H1 (cell line): ENCODE measurements at regions not wholly inside any gene's neighbourhood (a gene's known extent, or its start where the extent isn't known, plus 50 kb on each side); places are given as distances from the start of the nearest gene placed in this dataset.

ENCODE experiments used
- CTCF ChIA-PET: fragments of 300-600 bp; sonication (Branson Sonifier 250); formaldehyde crosslinking; loops from one replicate; lab custom pipeline; 2021; ENCODE audit not compliant: partially characterized antibody; lab: Charles Lee
- POLR2A ChIA-PET: fragments of 300-600 bp; sonication (Branson Sonifier 250); formaldehyde crosslinking; loops from one replicate; lab custom pipeline; 2021; ENCODE audit warnings: inconsistent platforms; ENCODE audit not compliant: partially characterized antibody; lab: Charles Lee
- DNase-seq, 2 experiments: peaks; one replicate each; pipeline versions ENCODE4 v3.0.0 to v3.0.0-alpha.2; 2010 to 2022; ENCODE audit warnings: low spot score in 2 of 2, low read depth in 1 of 2, mixed read lengths in 1 of 2
- FAIRE-seq: peaks from 2 replicates; lab custom pipeline; 2011; peaks lifted over from hg19 to GRCh38; lab: Jason Lieb, UNC
- H2AFZ ChIP-seq: 2 replicates; pipeline ENCODE4 v1.8.1; 2012; ENCODE audit warnings: low read length, inconsistent platforms
- H2AK5ac ChIP-seq: 2 replicates; pipeline ENCODE4 v1.6.1; 2013; ENCODE audit warnings: low read depth, low read length
- H2BK120ac ChIP-seq: replicated peaks from 2 replicates; pipeline ENCODE3; 2013; ENCODE audit warnings: low read depth, low read length, inconsistent platforms
- H2BK12ac ChIP-seq: 2 replicates; pipeline ENCODE4 v1.6.1; 2013; ENCODE audit warnings: low read depth, low read length
- H2BK15ac ChIP-seq: 2 replicates; pipeline ENCODE4 v1.6.1; 2013; ENCODE audit warnings: low read length
- H2BK20ac ChIP-seq: 2 replicates; pipeline ENCODE4 v1.6.1; 2013; ENCODE audit warnings: low read length
- H2BK5ac ChIP-seq: 2 replicates; pipeline ENCODE4 v1.6.1; 2013; ENCODE audit warnings: low read depth, low read length
- H3K14ac ChIP-seq: 2 replicates; pipeline ENCODE4 v1.6.1; 2013; ENCODE audit warnings: inconsistent platforms; ENCODE audit not compliant: insufficient read length
- H3K18ac ChIP-seq: 2 replicates; pipeline ENCODE4 v1.6.1; 2013; ENCODE audit warnings: low read length; ENCODE audit errors: extremely low read depth
- H3K23ac ChIP-seq: 2 replicates; pipeline ENCODE4 v1.6.1; 2013; ENCODE audit warnings: inconsistent platforms; ENCODE audit not compliant: insufficient read length
- H3K23me2 ChIP-seq: 2 replicates; pipeline ENCODE4 v1.6.1; 2013; ENCODE audit warnings: low read depth, low read length
- H3K27ac ChIP-seq: 2 replicates; pipeline ENCODE4 v1.6.1; 2011; ENCODE audit warnings: low read depth, low read length, inconsistent platforms
- H3K27me3 ChIP-seq, 4 experiments: replicated peaks in 1 of 4; 1 replicate in 1 of 4; 2 replicates in 3 of 4; pipeline versions ENCODE4 v1.6.1 to v1.8.1; 2011 to 2013; ENCODE audit warnings: low read length in 3 of 4, mild to moderate bottlenecking in 3 of 4, inconsistent platforms in 2 of 4, mixed read lengths in 2 of 4, moderate library complexity in 1 of 4; ENCODE audit not compliant: control insufficient read depth in 3 of 4, insufficient read depth in 3 of 4; ENCODE audit errors: extremely low read depth in 1 of 4
- H3K36me3 ChIP-seq, 4 experiments: 2 replicates each; pipeline versions ENCODE4 v1.6.1 to v1.8.1; 2011 to 2013; ENCODE audit warnings: mild to moderate bottlenecking in 4 of 4, low read length in 3 of 4, moderate library complexity in 2 of 4, control low read depth in 1 of 4, inconsistent platforms in 1 of 4; ENCODE audit not compliant: insufficient read depth in 4 of 4, control insufficient read depth in 2 of 4
- H3K4ac ChIP-seq: replicated peaks from 2 replicates; pipeline ENCODE3; 2013; ENCODE audit warnings: low read length, low read depth, mixed read lengths, inconsistent platforms; ENCODE audit not compliant: insufficient read length
- H3K4me1 ChIP-seq, 4 experiments: replicated peaks in 1 of 4; 1 replicate in 1 of 4; 2 replicates in 3 of 4; pipeline versions ENCODE4 v1.6.1 to v1.8.1; 2011 to 2013; ENCODE audit warnings: low read length in 3 of 4, inconsistent platforms in 2 of 4, mixed read lengths in 1 of 4; ENCODE audit not compliant: insufficient read depth in 4 of 4, control insufficient read depth in 3 of 4
- H3K4me2 ChIP-seq, 2 experiments: 2 replicates each; pipeline versions ENCODE4 v1.6.1 to v1.8.1; 2011 to 2013; ENCODE audit warnings: low read depth in 2 of 2, low read length in 2 of 2, control low read depth in 1 of 2, inconsistent platforms in 1 of 2, mild to moderate bottlenecking in 1 of 2; ENCODE audit not compliant: insufficient read depth in 1 of 2
- H3K4me3 ChIP-seq, 4 experiments: fragments of 200-600, 300-600 bp in 1 of 4; sonication (generic), shearing (Covaris generic), sonication (Bioruptor Twin) in 1 of 4; 2 replicates each; pipeline versions ENCODE4 v1.5.1 to v1.8.1; 2011 to 2016; ENCODE audit warnings: low read length in 4 of 4, low read depth in 3 of 4, control low read depth in 2 of 4, inconsistent platforms in 2 of 4, mild to moderate bottlenecking in 2 of 4, mixed read lengths in 1 of 4, moderate library complexity in 1 of 4; ENCODE audit not compliant: insufficient read depth in 2 of 4; ENCODE audit errors: extremely low read depth in 1 of 4
- H3K56ac ChIP-seq: replicated peaks from 2 replicates; pipeline ENCODE3; 2013; ENCODE audit warnings: low read depth, mild to moderate bottlenecking, mixed read lengths, low read length, inconsistent platforms; ENCODE audit not compliant: insufficient read length
- H3K79me1 ChIP-seq: 2 replicates; pipeline ENCODE4 v1.6.1; 2013; ENCODE audit warnings: low read depth, low read length, control low read depth
- H3K79me2 ChIP-seq, 2 experiments: 2 replicates each; pipeline versions ENCODE4 v1.6.1 to v1.8.1; 2012 to 2013; ENCODE audit warnings: low read length in 2 of 2, mild to moderate bottlenecking in 2 of 2, inconsistent platforms in 1 of 2; ENCODE audit not compliant: insufficient read depth in 2 of 2, control insufficient read depth in 1 of 2
- H3K9ac ChIP-seq, 4 experiments: replicated peaks in 1 of 4; 1 replicate in 1 of 4; 2 replicates in 3 of 4; pipeline versions ENCODE4 v1.6.1 to v1.8.1; 2011 to 2013; ENCODE audit warnings: low read depth in 3 of 4, low read length in 3 of 4, control low read depth in 2 of 4, mild to moderate bottlenecking in 2 of 4, moderate library complexity in 2 of 4, inconsistent platforms in 1 of 4; ENCODE audit errors: extremely low read depth in 1 of 4
- H3K9me3 ChIP-seq, 2 experiments: 2 replicates each; pipeline versions ENCODE4 v1.6.1 to v1.8.1; 2012 to 2013; ENCODE audit warnings: mild to moderate bottlenecking in 2 of 2, moderate library complexity in 2 of 2, control low read depth in 1 of 2, inconsistent platforms in 1 of 2, low read depth in 1 of 2, low read length in 1 of 2, mixed read lengths in 1 of 2; ENCODE audit not compliant: insufficient read depth in 2 of 2
- H4K20me1 ChIP-seq, 2 experiments: replicated peaks in 1 of 2; 2 replicates each; pipeline versions ENCODE3 to v1.8.1; 2011 to 2013; ENCODE audit warnings: inconsistent platforms in 2 of 2, low read length in 2 of 2, mild to moderate bottlenecking in 1 of 2; ENCODE audit not compliant: insufficient read depth in 2 of 2, control insufficient read depth in 1 of 2
- H4K5ac ChIP-seq: 2 replicates; pipeline ENCODE4 v1.6.1; 2013; ENCODE audit warnings: low read length, low read depth, mixed read lengths, inconsistent platforms; ENCODE audit not compliant: insufficient read length
- H4K8ac ChIP-seq: 2 replicates; pipeline ENCODE4 v1.8.0; 2013; ENCODE audit warnings: mild to moderate bottlenecking, moderate library complexity, low read length, inconsistent platforms; ENCODE audit not compliant: insufficient read depth; ENCODE audit errors: extremely low read depth
- H4K91ac ChIP-seq: replicated peaks from 2 replicates; pipeline ENCODE3; 2013; ENCODE audit warnings: low read length, mixed read lengths, inconsistent platforms; ENCODE audit not compliant: insufficient read length
- ATF3 ChIP-seq: IDR thresholded peaks from 2 replicates; pipeline ENCODE4 v1.6.1; 2011; ENCODE audit warnings: low read depth, mild to moderate bottlenecking, low read length; ENCODE audit not compliant: insufficient read depth
- BCL11A ChIP-seq, 2 experiments: IDR thresholded peaks; one replicate each; pipeline ENCODE4 v1.6.1; 2011; ENCODE audit warnings: low read depth in 2 of 2, low read length in 2 of 2, mild to moderate bottlenecking in 2 of 2
- BRCA1 ChIP-seq: IDR thresholded peaks from 2 replicates; pipeline ENCODE4 v1.6.1; 2012; ENCODE audit warnings: low read depth, low read length, improper control_type of control experiment
- CBX5 ChIP-seq: fragments of 300-800, 300-1000 bp; sonication (generic); IDR thresholded peaks from 2 replicates; pipeline ENCODE4 v1.7.1; 2016; ENCODE audit warnings: antibody characterized with exemption, low read length, low read depth
- CEBPB ChIP-seq: IDR thresholded peaks from 2 replicates; pipeline ENCODE4 v1.6.1; 2012; ENCODE audit warnings: low read depth, low read length
- CTCF ChIP-seq, 3 experiments: IDR thresholded peaks; 1 replicate in 2 of 3; 2 replicates in 1 of 3; pipeline versions ENCODE4 v1.5.1 to v1.6.1; 2011; ENCODE audit warnings: low read length in 3 of 3, mild to moderate bottlenecking in 3 of 3, inconsistent platforms in 2 of 3, low read depth in 1 of 3, moderate library complexity in 1 of 3; ENCODE audit not compliant: insufficient read depth in 1 of 3; ENCODE audit errors: control extremely low read depth in 1 of 3
- HDAC2 ChIP-seq, 2 experiments: fragments of 300-600 bp in 1 of 2; sonication (generic) in 1 of 2; IDR thresholded peaks; 2 replicates each; pipeline ENCODE4 v1.6.1; 2011 to 2012; ENCODE audit warnings: low read depth in 2 of 2, low read length in 2 of 2, mild to moderate bottlenecking in 2 of 2, moderate library complexity in 2 of 2, borderline replicate concordance in 1 of 2, inconsistent platforms in 1 of 2
- KDM1A ChIP-seq: fragments of 200-600, 300-600 bp; sonication (generic); IDR thresholded peaks from 2 replicates; pipeline ENCODE4 v1.7.1; 2016; ENCODE audit warnings: mild to moderate bottlenecking, low read length, borderline replicate concordance
- SP1 ChIP-seq: IDR thresholded peaks from 2 replicates; pipeline ENCODE4 v1.6.1; 2011; ENCODE audit warnings: low read depth, low read length
- TAF1 ChIP-seq: IDR thresholded peaks from 2 replicates; pipeline ENCODE4 v1.6.1; 2011; ENCODE audit warnings: mild to moderate bottlenecking, low read depth, low read length
- TAF7 ChIP-seq: optimal IDR thresholded peaks from 2 replicates; pipeline ENCODE3; 2011; ENCODE audit warnings: low read depth, mild to moderate bottlenecking, inconsistent platforms, low read length, moderate library complexity, borderline replicate concordance
- TBP ChIP-seq: IDR thresholded peaks from 2 replicates; pipeline ENCODE4 v1.6.1; 2011; ENCODE audit warnings: low read depth, low read length, improper control_type of control experiment
- WGBS, 2 experiments: shearing (Covaris generic) in 1 of 2; methylation state at CpG; one replicate each; pipeline versions ENCODE4 v1.1.6 to v1.1.7; 2013 to 2015; ENCODE audit warnings: low lambda C conversion rate in 2 of 2, mixed read lengths in 2 of 2, inconsistent platforms in 1 of 2, low coverage in 1 of 2, missing lambda C conversion rate in 1 of 2; ENCODE audit not compliant: insufficient replicate concordance in 2 of 2, insufficient coverage in 1 of 2, insufficient read length in 1 of 2; ENCODE audit errors: extremely low coverage in 1 of 2, missing lambda C conversion rate in 1 of 2; 5-methylcytosine and 5-hydroxymethylcytosine counted together

- Histone ChIP-seq H3K4me3 (no peak overlapping the region), H2BK12ac (no peak overlapping the region), H2AFZ (no peak overlapping the region), H3K79me2 (no peaks in the 10 kb centered on the region), H3K18ac (no peak overlapping the region), H3K27me3 (peaks cover 0 to 2% (median 0%) of the 10 kb centered on the region in 4 experiments; a peak in 1 of 7 replicates), H4K5ac (no peak overlapping the region), H3K36me3 (no peaks in the 10 kb centered on the region), H3K4me1 (peaks cover 0 to 2% (median 0%) of the 10 kb centered on the region in 4 experiments; a peak in 1 of 7 replicates), H3K27ac (no peak overlapping the region), H2BK20ac (no peak overlapping the region), H3K79me1 (no peaks in the 10 kb centered on the region), H2BK5ac (no peak overlapping the region), H3K9ac (no peak overlapping the region), H2AK5ac (no peak overlapping the region), H3K14ac (no peak overlapping the region), H3K56ac (no peak overlapping the region), H4K91ac (no peak overlapping the region), H3K9me3 (no peaks in the 10 kb centered on the region), H3K23ac (no peak overlapping the region), H4K8ac (no peak overlapping the region), H2BK120ac (no peak overlapping the region), H2BK15ac (no peak overlapping the region), H3K4me2 (no peak overlapping the region), H3K23me2 (no peaks in the 10 kb centered on the region), H4K20me1 (no peaks in the 10 kb centered on the region), H3K4ac (no peak overlapping the region)
- no peak for FAIRE-seq
- CTCF ChIA-PET, result interaction anchor here (0.9 to 1.8 kb wide), 5 partner anchors 22 to 139 kb away, joined by 3 to 5 read pairs (median 3); no protein-coding TSS in a partner anchor
- 89% methylated on average over 1 of the region's 1 CpG; no CpG with 5 or more reads in 1 of the 2 experiments for WGBS, 2 experiments
- POLR2A ChIA-PET, result no interaction called here
- no peak for DNase-seq
- TF ChIP-seq SP1 (no peak), CBX5 (no peak), CEBPB (no peak), CTCF (IDR thresholded peaks at IDR 0.05; ENCODE audit: control extremely low read depth in 1 of 3, insufficient read depth in 1 of 3, low read depth in 1 of 3, low read length in 3 of 3) (no peak), BCL11A (IDR thresholded peaks at IDR 0.05; ENCODE audit: low read depth in 2 of 2, low read length in 2 of 2) (no peak), BRCA1 (no peak), ATF3 (no peak), TBP (no peak), KDM1A (no peak), HDAC2 (IDR thresholded peaks at IDR 0.05; ENCODE audit: borderline replicate concordance in 1 of 2, low read depth in 2 of 2, low read length in 2 of 2) (no peak), TAF1 (no peak), TAF7 (no peak)
Measured at GRCh38 chr12:89156340-89156739, 196.0 kb downstream of the DUSP6 start.
